Ovary (tissue), 3 donors: ENCODE measurements at regions not wholly inside any gene's neighbourhood (a gene's known extent, or its start where the extent isn't known, plus 50 kb on each side); places are given as distances from the start of the nearest gene placed in this dataset.

Experiments used
- CTCF ChIP-seq, 3 donors: fragments of 450-650 bp in 2 of 3; fragments of 200-600 bp in 1 of 3; IDR thresholded peaks; one replicate each; pipeline versions ENCODE4 v1.5.1 to v1.8.0; 2016 to 2022; ENCODE audit warnings: antibody characterized with exemption in 3 of 3, mild to moderate bottlenecking in 1 of 3
- POLR2A ChIP-seq: fragments of 450-650 bp; IDR thresholded peaks from one replicate; pipeline ENCODE4 v1.6.1; 2017; ENCODE audit warnings: antibody characterized with exemption, mild to moderate bottlenecking, moderate library complexity
- donor health status: DM: no; HTN: no; CAD: no.

- TF ChIP-seq CTCF (IDR thresholded peaks at IDR 0.05) (no peak), POLR2A (no peak)
These were observed 108.5 kb upstream of the GPC6 start for GRCh38 chr13:93118081-93118615.
